ENCODE measurements at regions not wholly inside any gene's neighbourhood (a gene's known extent, or its start where the extent isn't known, plus 50 kb on each side); places are given as distances from the start of the nearest gene placed in this dataset.
A peak's percentile ranks its signal among the peaks of the same experiment; 100 is the strongest.
"Not testable (repeated sequence)": the region's sequence is repeated elsewhere in the genome, so short reads cannot be mapped to it uniquely, and the experiment has no call there.

- Histone ChIP-seq H3K4me1 (ENCODE audit: control insufficient read depth, insufficient read depth, low read length) (peaks cover 15% of the 10 kb centered on the region), H3K4me2 (ENCODE audit: low read length) (peak overlapping the region; percentile 44), H3K27me3 (ENCODE audit: control insufficient read depth, insufficient read depth, low read length) (no peaks in the 10 kb centered on the region), H3K9ac (ENCODE audit: low read depth, low read length) (peak overlapping the region; percentile 38), H3K4me3 (ENCODE audit: low read length) (peak overlapping the region; percentile 19), H3K9me3 (replicated peaks; ENCODE audit: low read length) (no peaks in the 10 kb centered on the region), H3K36me3 (ENCODE audit: insufficient read depth, low read length) (no peaks in the 10 kb centered on the region)
Measured at GRCh38 chr20:52031563-52032303, 159.8 kb downstream of the ZFP64 start.

- no peaks in the 10 kb centered on the region for H3K36me3 ChIP-seq (ENCODE audit: insufficient read depth, low read length)
- H3K9me3 ChIP-seq (replicated peaks; ENCODE audit: low read length) = no peaks in the 10 kb centered on the region
- peak overlapping the region; percentile 38 for H3K9ac ChIP-seq (ENCODE audit: low read depth, low read length)
- peak overlapping the region; percentile 44 for H3K4me2 ChIP-seq (ENCODE audit: low read length)
- peaks cover 15% of the 10 kb centered on the region for H3K4me1 ChIP-seq (ENCODE audit: control insufficient read depth, insufficient read depth, low read length)
- H3K4me3 ChIP-seq (ENCODE audit: low read length) = peak overlapping the region; percentile 19
- no peaks in the 10 kb centered on the region for H3K27me3 ChIP-seq (ENCODE audit: control insufficient read depth, insufficient read depth, low read length)
Measured at GRCh38 chr20:52031206-52031562, 160.4 kb downstream of the ZFP64 start.

GRCh38 chr20:52029129-52029528 lies 162.4 kb downstream of the ZFP64 start:
- not testable (repeated sequence) for H3K9ac ChIP-seq (ENCODE audit: low read depth, low read length); H3K4me2 ChIP-seq (ENCODE audit: low read length); H3K36me3 ChIP-seq (ENCODE audit: insufficient read depth, low read length); H3K27me3 ChIP-seq (ENCODE audit: control insufficient read depth, insufficient read depth, low read length); H3K9me3 ChIP-seq (replicated peaks; ENCODE audit: low read length); H3K4me3 ChIP-seq (ENCODE audit: low read length)
- H3K4me1 ChIP-seq (ENCODE audit: control insufficient read depth, insufficient read depth, low read length) = peaks cover 15% of the 10 kb centered on the region

GRCh38 chr20:52025938-52026337 lies 165.6 kb downstream of the ZFP64 start:
- no peaks in the 10 kb centered on the region for H3K9me3 ChIP-seq (replicated peaks; ENCODE audit: low read length)
- H3K36me3 ChIP-seq (ENCODE audit: insufficient read depth, low read length) = no peaks in the 10 kb centered on the region
- H3K9ac ChIP-seq (ENCODE audit: low read depth, low read length) = no peak overlapping the region
- H3K4me2 ChIP-seq (ENCODE audit: low read length) = no peak overlapping the region
- H3K4me1 ChIP-seq (ENCODE audit: control insufficient read depth, insufficient read depth, low read length) = peaks cover under 1% of the 10 kb centered on the region
- H3K27me3 ChIP-seq (ENCODE audit: control insufficient read depth, insufficient read depth, low read length) = no peaks in the 10 kb centered on the region
- no peak overlapping the region for H3K4me3 ChIP-seq (ENCODE audit: low read length)

GRCh38 chr20:52019313-52019712 lies 172.3 kb downstream of the ZFP64 start:
- no peaks in the 10 kb centered on the region for H3K27me3 ChIP-seq (ENCODE audit: control insufficient read depth, insufficient read depth, low read length)
- no peak overlapping the region for H3K4me2 ChIP-seq (ENCODE audit: low read length)
- no peaks in the 10 kb centered on the region for H3K4me1 ChIP-seq (ENCODE audit: control insufficient read depth, insufficient read depth, low read length)
- H3K9me3 ChIP-seq (replicated peaks; ENCODE audit: low read length) = no peaks in the 10 kb centered on the region
- no peaks in the 10 kb centered on the region for H3K36me3 ChIP-seq (ENCODE audit: insufficient read depth, low read length)
- H3K9ac ChIP-seq (ENCODE audit: low read depth, low read length) = no peak overlapping the region
- H3K4me3 ChIP-seq (ENCODE audit: low read length) = no peak overlapping the region

- Histone ChIP-seq H3K4me3 (ENCODE audit: low read length) (no peak overlapping the region), H3K36me3 (ENCODE audit: insufficient read depth, low read length) (no peaks in the 10 kb centered on the region), H3K4me1 (ENCODE audit: control insufficient read depth, insufficient read depth, low read length) (no peaks in the 10 kb centered on the region), H3K9ac (ENCODE audit: low read depth, low read length) (no peak overlapping the region), H3K9me3 (replicated peaks; ENCODE audit: low read length) (no peaks in the 10 kb centered on the region), H3K27me3 (ENCODE audit: control insufficient read depth, insufficient read depth, low read length) (no peaks in the 10 kb centered on the region), H3K4me2 (ENCODE audit: low read length) (no peak overlapping the region)
Measured at GRCh38 chr20:52017669-52018317, 173.8 kb downstream of the ZFP64 start.

GRCh38 chr20:52016022-52016421 lies 175.6 kb downstream of the ZFP64 start:
- no peaks in the 10 kb centered on the region for H3K4me1 ChIP-seq (ENCODE audit: control insufficient read depth, insufficient read depth, low read length)
- H3K9ac ChIP-seq (ENCODE audit: low read depth, low read length) = no peak overlapping the region
- H3K27me3 ChIP-seq (ENCODE audit: control insufficient read depth, insufficient read depth, low read length) = no peaks in the 10 kb centered on the region
- H3K4me3 ChIP-seq (ENCODE audit: low read length) = no peak overlapping the region
- no peak overlapping the region for H3K4me2 ChIP-seq (ENCODE audit: low read length)
- no peaks in the 10 kb centered on the region for H3K9me3 ChIP-seq (replicated peaks; ENCODE audit: low read length)
- H3K36me3 ChIP-seq (ENCODE audit: insufficient read depth, low read length) = no peaks in the 10 kb centered on the region

GRCh38 chr20:52015155-52015554 lies 176.4 kb downstream of the ZFP64 start:
- H3K36me3 ChIP-seq (ENCODE audit: insufficient read depth, low read length) = no peaks in the 10 kb centered on the region
- no peak overlapping the region for H3K4me3 ChIP-seq (ENCODE audit: low read length)
- no peak overlapping the region for H3K9ac ChIP-seq (ENCODE audit: low read depth, low read length)
- no peak overlapping the region for H3K4me2 ChIP-seq (ENCODE audit: low read length)
- H3K9me3 ChIP-seq (replicated peaks; ENCODE audit: low read length) = no peaks in the 10 kb centered on the region
- no peaks in the 10 kb centered on the region for H3K4me1 ChIP-seq (ENCODE audit: control insufficient read depth, insufficient read depth, low read length)
- no peaks in the 10 kb centered on the region for H3K27me3 ChIP-seq (ENCODE audit: control insufficient read depth, insufficient read depth, low read length)

GRCh38 chr20:52012079-52012478 lies 179.5 kb downstream of the ZFP64 start:
- no peaks in the 10 kb centered on the region for H3K27me3 ChIP-seq (ENCODE audit: control insufficient read depth, insufficient read depth, low read length)
- no peak overlapping the region for H3K4me3 ChIP-seq (ENCODE audit: low read length)
- no peak overlapping the region for H3K4me2 ChIP-seq (ENCODE audit: low read length)
- H3K4me1 ChIP-seq (ENCODE audit: control insufficient read depth, insufficient read depth, low read length) = no peaks in the 10 kb centered on the region
- H3K9me3 ChIP-seq (replicated peaks; ENCODE audit: low read length) = no peaks in the 10 kb centered on the region
- H3K36me3 ChIP-seq (ENCODE audit: insufficient read depth, low read length) = no peaks in the 10 kb centered on the region
- no peak overlapping the region for H3K9ac ChIP-seq (ENCODE audit: low read depth, low read length)

- Histone ChIP-seq H3K9ac (ENCODE audit: low read depth, low read length) (no peak overlapping the region), H3K4me1 (ENCODE audit: control insufficient read depth, insufficient read depth, low read length) (no peaks in the 10 kb centered on the region), H3K9me3 (replicated peaks; ENCODE audit: low read length) (no peaks in the 10 kb centered on the region), H3K4me3 (ENCODE audit: low read length) (no peak overlapping the region), H3K36me3 (ENCODE audit: insufficient read depth, low read length) (no peaks in the 10 kb centered on the region), H3K4me2 (ENCODE audit: low read length) (no peak overlapping the region), H3K27me3 (ENCODE audit: control insufficient read depth, insufficient read depth, low read length) (no peaks in the 10 kb centered on the region)
Measured at GRCh38 chr20:52011093-52011492, 180.5 kb downstream of the ZFP64 start.

GRCh38 chr20:52010541-52010940 lies 181.0 kb downstream of the ZFP64 start:
- H3K9me3 ChIP-seq (replicated peaks; ENCODE audit: low read length) = no peaks in the 10 kb centered on the region
- H3K4me2 ChIP-seq (ENCODE audit: low read length) = no peak overlapping the region

GRCh38 chr20:52008874-52009273 lies 182.7 kb downstream of the ZFP64 start:
- no peaks in the 10 kb centered on the region for H3K9me3 ChIP-seq (replicated peaks; ENCODE audit: low read length)
- no peak overlapping the region for H3K9ac ChIP-seq (ENCODE audit: low read depth, low read length)
- H3K36me3 ChIP-seq (ENCODE audit: insufficient read depth, low read length) = no peaks in the 10 kb centered on the region
- H3K4me3 ChIP-seq (ENCODE audit: low read length) = no peak overlapping the region
- no peaks in the 10 kb centered on the region for H3K4me1 ChIP-seq (ENCODE audit: control insufficient read depth, insufficient read depth, low read length)
- H3K4me2 ChIP-seq (ENCODE audit: low read length) = no peak overlapping the region
- no peaks in the 10 kb centered on the region for H3K27me3 ChIP-seq (ENCODE audit: control insufficient read depth, insufficient read depth, low read length)

More at GRCh38 chr20:52010541-52010940, 181.0 kb downstream of the ZFP64 start:
- no peaks in the 10 kb centered on the region for H3K36me3 ChIP-seq (ENCODE audit: insufficient read depth, low read length)
- no peak overlapping the region for H3K4me3 ChIP-seq (ENCODE audit: low read length)
- H3K27me3 ChIP-seq (ENCODE audit: control insufficient read depth, insufficient read depth, low read length) = no peaks in the 10 kb centered on the region
- no peaks in the 10 kb centered on the region for H3K4me1 ChIP-seq (ENCODE audit: control insufficient read depth, insufficient read depth, low read length)
- H3K9ac ChIP-seq (ENCODE audit: low read depth, low read length) = no peak overlapping the region

All from skeletal muscle satellite cell (primary cell).